WI38 (cell line): ENCODE measurements at regions not wholly inside any gene's neighbourhood (a gene's known extent, or its start where the extent isn't known, plus 50 kb on each side); places are given as distances from the start of the nearest gene placed in this dataset.

ENCODE experiments used
- H3K4me3 ChIP-seq: 2 replicates; pipeline ENCODE4 v1.5.1; 2011; ENCODE audit warnings: low read depth, mild to moderate bottlenecking, control low read depth, low read length
- TF ChIP-seq, protein P1 (sequence below): IDR thresholded peaks from 2 replicates; pipeline ENCODE4 v1.5.1; 2012; ENCODE audit warnings: low read depth, mild to moderate bottlenecking, control low read depth, low read length

GRCh38 chr2:17429130-17429529 lies 89.1 kb downstream of the RAD51AP2 start:
- H3K4me3 ChIP-seq = no peak overlapping the region
- TF ChIP-seq, protein P1, sequence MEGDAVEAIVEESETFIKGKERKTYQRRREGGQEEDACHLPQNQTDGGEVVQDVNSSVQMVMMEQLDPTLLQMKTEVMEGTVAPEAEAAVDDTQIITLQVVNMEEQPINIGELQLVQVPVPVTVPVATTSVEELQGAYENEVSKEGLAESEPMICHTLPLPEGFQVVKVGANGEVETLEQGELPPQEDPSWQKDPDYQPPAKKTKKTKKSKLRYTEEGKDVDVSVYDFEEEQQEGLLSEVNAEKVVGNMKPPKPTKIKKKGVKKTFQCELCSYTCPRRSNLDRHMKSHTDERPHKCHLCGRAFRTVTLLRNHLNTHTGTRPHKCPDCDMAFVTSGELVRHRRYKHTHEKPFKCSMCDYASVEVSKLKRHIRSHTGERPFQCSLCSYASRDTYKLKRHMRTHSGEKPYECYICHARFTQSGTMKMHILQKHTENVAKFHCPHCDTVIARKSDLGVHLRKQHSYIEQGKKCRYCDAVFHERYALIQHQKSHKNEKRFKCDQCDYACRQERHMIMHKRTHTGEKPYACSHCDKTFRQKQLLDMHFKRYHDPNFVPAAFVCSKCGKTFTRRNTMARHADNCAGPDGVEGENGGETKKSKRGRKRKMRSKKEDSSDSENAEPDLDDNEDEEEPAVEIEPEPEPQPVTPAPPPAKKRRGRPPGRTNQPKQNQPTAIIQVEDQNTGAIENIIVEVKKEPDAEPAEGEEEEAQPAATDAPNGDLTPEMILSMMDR = no peak

GRCh38 chr2:17427401-17427800 lies 90.8 kb downstream of the RAD51AP2 start:
- TF ChIP-seq, protein P1 = no peak
- no peak overlapping the region for H3K4me3 ChIP-seq

DNA sequence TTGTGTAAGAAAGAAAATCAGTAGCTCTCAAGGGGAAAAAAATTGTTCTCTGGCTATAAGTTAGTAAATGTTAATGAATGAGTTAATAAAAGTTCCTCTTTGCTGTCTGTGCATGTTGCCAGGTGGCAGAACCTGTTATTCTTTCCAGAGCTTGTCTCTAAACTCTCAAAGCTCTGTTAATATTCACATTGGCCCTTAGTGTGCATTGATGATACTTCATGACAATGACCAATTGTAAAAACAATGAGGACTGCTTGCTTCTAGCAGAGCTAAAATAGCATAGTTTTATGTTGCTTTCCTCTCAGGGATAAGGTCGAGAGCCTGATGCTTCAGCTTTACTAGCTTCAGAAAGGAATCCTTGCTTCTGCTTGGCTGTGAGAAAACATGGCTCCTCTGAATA lies 91.5 kb downstream of the RAD51AP2 start:
- TF ChIP-seq, protein P1 = no peak
- no peak overlapping the region for H3K4me3 ChIP-seq

GRCh38 chr2:17422061-17422460 lies 96.2 kb downstream of the RAD51AP2 start:
- no peak overlapping the region for H3K4me3 ChIP-seq
- TF ChIP-seq, protein P1 = no peak

GRCh38 chr2:17416884-17417391 lies 101.3 kb downstream of the RAD51AP2 start:
- TF ChIP-seq, protein P1 = no peak
- H3K4me3 ChIP-seq = no peak overlapping the region

- H3K4me3 ChIP-seq = no peak overlapping the region
- TF ChIP-seq, protein P1 = no peak
Measured at GRCh38 chr2:17413036-17413435, 105.2 kb downstream of the RAD51AP2 start.

- H3K4me3 ChIP-seq = no peak overlapping the region
- TF ChIP-seq, protein P1 = no peak
Measured at GRCh38 chr2:17401096-17401495, 117.1 kb downstream of the RAD51AP2 start.
